Testis (tissue), 2 donors: ENCODE measurements at regions not wholly inside any gene's neighbourhood (a gene's known extent, or its start where the extent isn't known, plus 50 kb on each side); places are given as distances from the start of the nearest gene placed in this dataset.

Experiments used
- DNase-seq: peaks from one replicate; pipeline ENCODE4 v3.0.0-alpha.2; 2019
- H3K27ac ChIP-seq, 2 donors: fragments of 200-600 bp; sonication (generic); one replicate each; pipeline ENCODE4 v1.5.1; 2019
- H3K27me3 ChIP-seq: fragments of 200-600 bp; sonication (generic); one replicate; pipeline ENCODE4 v1.5.1; 2019
- H3K36me3 ChIP-seq: fragments of 200-600 bp; sonication (generic); one replicate; pipeline ENCODE4 v1.5.1; 2017; ENCODE audit warnings: low read depth; ENCODE audit errors: missing control alignments
- H3K4me1 ChIP-seq: fragments of 200-600 bp; sonication (generic); one replicate; pipeline ENCODE4 v1.5.1; 2019
- H3K4me3 ChIP-seq, 2 donors: fragments of 200-600 bp; sonication (generic); one replicate each; pipeline ENCODE4 v1.5.1; 2017 to 2019
- H3K9me3 ChIP-seq: fragments of 200-600 bp; sonication (generic); one replicate; pipeline ENCODE4 v1.5.1; 2017
- CTCF ChIP-seq, 3 experiments: fragments of 450-650 bp in 2 of 3; fragments of 200-600 bp in 1 of 3; sonication (generic) in 1 of 3; IDR thresholded peaks; one replicate each; pipeline ENCODE4 v1.5.1; 2016 to 2019; ENCODE audit warnings: antibody characterized with exemption in 3 of 3, mild to moderate bottlenecking in 2 of 3, moderate library complexity in 1 of 3
- POLR2A ChIP-seq: fragments of 450-650 bp; IDR thresholded peaks from one replicate; pipeline ENCODE4 v1.6.1; 2017; ENCODE audit warnings: antibody characterized with exemption, mild to moderate bottlenecking, moderate library complexity
- WGBS, 2 donors: methylation state at CpG; one replicate each; pipeline ENCODE4 v1.1.5; 2018; 5-methylcytosine and 5-hydroxymethylcytosine counted together
- intact Hi-C: fragments of 100-400 bp; cut with DNase I; formaldehyde crosslinking; loops from one replicate; pipeline ENCODE4 v1.15.1; 2023; ENCODE audit warnings: low total_unique reads

GRCh38 chr4:11489453-11490083, 60.9 kb upstream of the HS3ST1 start:
- no peaks in the 10 kb centered on the region for H3K27me3 ChIP-seq
- no peak overlapping the region for H3K27ac ChIP-seq
- H3K4me3 ChIP-seq = no peak overlapping the region
- TF ChIP-seq POLR2A (no peak), CTCF (IDR thresholded peaks at IDR 0.05) (no peak)
- no peaks in the 10 kb centered on the region for H3K9me3 ChIP-seq
- no peak for DNase-seq
- intact Hi-C loops = no loop called here
- H3K36me3 ChIP-seq = no peaks in the 10 kb centered on the region
- WGBS, 2 donors = 62 to 64% methylated on average over 3 of the region's 3 CpGs
- no peaks in the 10 kb centered on the region for H3K4me1 ChIP-seq

- intact Hi-C loops = no loop called here
- Histone ChIP-seq H3K36me3 (no peaks in the 10 kb centered on the region), H3K4me1 (no peaks in the 10 kb centered on the region), H3K27me3 (no peaks in the 10 kb centered on the region), H3K27ac (no peak overlapping the region), H3K9me3 (no peaks in the 10 kb centered on the region), H3K4me3 (no peak overlapping the region)
- DNase-seq = no peak
- TF ChIP-seq CTCF (IDR thresholded peaks at IDR 0.05) = no peak
- TF ChIP-seq POLR2A = no peak
- 63 to 81% methylated on average over 6 of the region's 6 CpGs for WGBS, 2 donors
Measured at GRCh38 chr4:11488657-11489452, 60.2 kb upstream of the HS3ST1 start.

GRCh38 chr4:11487868-11488544, 59.3 kb upstream of the HS3ST1 start:
- intact Hi-C loops = no loop called here
- Histone ChIP-seq H3K9me3 (no peaks in the 10 kb centered on the region), H3K4me3 (no peak overlapping the region), H3K36me3 (no peaks in the 10 kb centered on the region), H3K27ac (no peak overlapping the region), H3K27me3 (no peaks in the 10 kb centered on the region), H3K4me1 (no peaks in the 10 kb centered on the region)
- TF ChIP-seq CTCF (IDR thresholded peaks at IDR 0.05) = no peak
- TF ChIP-seq POLR2A = no peak
- WGBS, 2 donors = 58 to 61% methylated on average over 3 of the region's 3 CpGs
- DNase-seq = no peak

- Histone ChIP-seq H3K27me3 (no peaks in the 10 kb centered on the region), H3K4me3 (no peak overlapping the region), H3K36me3 (no peaks in the 10 kb centered on the region), H3K27ac (no peak overlapping the region), H3K4me1 (no peaks in the 10 kb centered on the region), H3K9me3 (no peaks in the 10 kb centered on the region)
- intact Hi-C loops = no loop called here
- no peak for TF ChIP-seq CTCF (IDR thresholded peaks at IDR 0.05)
- DNase-seq = no peak
Measured at GRCh38 chr4:11487139-11487538, 58.4 kb upstream of the HS3ST1 start.
